C4-2B (cell line): ENCODE measurements at regions not wholly inside any gene's neighbourhood (a gene's known extent, or its start where the extent isn't known, plus 50 kb on each side); places are given as distances from the start of the nearest gene placed in this dataset.

Experiments used
- ZFX ChIP-seq: fragments of 450-650 bp; IDR thresholded peaks from 2 replicates; pipeline ENCODE4 v1.6.1; 2017
- TF ChIP-seq, protein P1 (sequence below): fragments of 450-650 bp; conservative IDR thresholded peaks from 2 replicates; pipeline ENCODE4 v1.5.1; 2017; ENCODE audit warnings: mild to moderate bottlenecking

GRCh38 chr7:131241386-131241785 is 86.3 kb upstream of the MKLN1 start:
- TF ChIP-seq, protein P1, sequence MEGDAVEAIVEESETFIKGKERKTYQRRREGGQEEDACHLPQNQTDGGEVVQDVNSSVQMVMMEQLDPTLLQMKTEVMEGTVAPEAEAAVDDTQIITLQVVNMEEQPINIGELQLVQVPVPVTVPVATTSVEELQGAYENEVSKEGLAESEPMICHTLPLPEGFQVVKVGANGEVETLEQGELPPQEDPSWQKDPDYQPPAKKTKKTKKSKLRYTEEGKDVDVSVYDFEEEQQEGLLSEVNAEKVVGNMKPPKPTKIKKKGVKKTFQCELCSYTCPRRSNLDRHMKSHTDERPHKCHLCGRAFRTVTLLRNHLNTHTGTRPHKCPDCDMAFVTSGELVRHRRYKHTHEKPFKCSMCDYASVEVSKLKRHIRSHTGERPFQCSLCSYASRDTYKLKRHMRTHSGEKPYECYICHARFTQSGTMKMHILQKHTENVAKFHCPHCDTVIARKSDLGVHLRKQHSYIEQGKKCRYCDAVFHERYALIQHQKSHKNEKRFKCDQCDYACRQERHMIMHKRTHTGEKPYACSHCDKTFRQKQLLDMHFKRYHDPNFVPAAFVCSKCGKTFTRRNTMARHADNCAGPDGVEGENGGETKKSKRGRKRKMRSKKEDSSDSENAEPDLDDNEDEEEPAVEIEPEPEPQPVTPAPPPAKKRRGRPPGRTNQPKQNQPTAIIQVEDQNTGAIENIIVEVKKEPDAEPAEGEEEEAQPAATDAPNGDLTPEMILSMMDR: no peak
- TF ChIP-seq ZFX: no peak
